Astrocyte (in vitro differentiated cells and primary cell): ENCODE measurements at regions not wholly inside any gene's neighbourhood (a gene's known extent, or its start where the extent isn't known, plus 50 kb on each side); places are given as distances from the start of the nearest gene placed in this dataset.

Experiments used
- DNase-seq: peaks from one replicate; pipeline ENCODE4 v3.0.0-alpha.2; 2010; ENCODE audit warnings: low read depth
- FAIRE-seq: peaks from 2 replicates; lab custom pipeline; 2011; peaks lifted over from hg19 to GRCh38; lab: Jason Lieb, UNC
- H2AFZ ChIP-seq: 2 replicates; pipeline ENCODE4 v1.6.0; 2012; ENCODE audit warnings: low read depth, low read length, inconsistent platforms
- H3K27ac ChIP-seq: 2 replicates; pipeline ENCODE4 v1.5.1; 2011; ENCODE audit warnings: low read depth, low read length, inconsistent platforms
- H3K27me3 ChIP-seq: 2 replicates; pipeline ENCODE4 v1.6.0; 2011; ENCODE audit warnings: low read length, inconsistent platforms; ENCODE audit not compliant: insufficient read depth
- H3K36me3 ChIP-seq: 2 replicates; pipeline ENCODE4 v1.5.1; 2011; ENCODE audit warnings: low read length, inconsistent platforms; ENCODE audit not compliant: insufficient read depth
- H3K4me1 ChIP-seq: 2 replicates; pipeline ENCODE4 v1.5.1; 2011; ENCODE audit warnings: low read length, inconsistent platforms; ENCODE audit not compliant: insufficient read depth
- H3K4me2 ChIP-seq: 2 replicates; pipeline ENCODE4 v1.6.0; 2012; ENCODE audit warnings: low read length, inconsistent platforms
- H3K4me3 ChIP-seq: 2 replicates; pipeline ENCODE4 v1.5.1; 2011; ENCODE audit warnings: low read depth, mild to moderate bottlenecking, low read length, inconsistent platforms; ENCODE audit not compliant: insufficient read depth
- H3K79me2 ChIP-seq: 2 replicates; pipeline ENCODE4 v1.6.0; 2012; ENCODE audit warnings: mild to moderate bottlenecking, low read length, inconsistent platforms; ENCODE audit not compliant: insufficient read depth
- H3K9ac ChIP-seq: 2 replicates; pipeline ENCODE4 v1.6.0; 2012; ENCODE audit warnings: mild to moderate bottlenecking, low read length, inconsistent platforms
- H3K9me3 ChIP-seq: 2 replicates; pipeline ENCODE4 v1.5.1; 2012; ENCODE audit warnings: low read depth, mild to moderate bottlenecking, low read length, inconsistent platforms; ENCODE audit not compliant: insufficient read depth
- H4K20me1 ChIP-seq: 2 replicates; pipeline ENCODE4 v1.6.0; 2012; ENCODE audit warnings: low read length, inconsistent platforms; ENCODE audit not compliant: insufficient read depth
- H3K27ac Mint-ChIP-seq: one replicate; pipeline ENCODE4 v1.8.0; 2021; ENCODE audit warnings: mild to moderate bottlenecking, mixed read lengths; ENCODE audit not compliant: unreplicated experiment
- H3K27me3 Mint-ChIP-seq: one replicate; pipeline ENCODE4 v1.8.0; 2021; ENCODE audit warnings: low read depth, mixed read lengths; ENCODE audit not compliant: unreplicated experiment
- H3K36me3 Mint-ChIP-seq: one replicate; pipeline ENCODE4 v1.8.0; 2021; ENCODE audit warnings: low read depth, mixed read lengths; ENCODE audit not compliant: unreplicated experiment
- H3K4me1 Mint-ChIP-seq: one replicate; pipeline ENCODE4 v1.8.0; 2021; ENCODE audit warnings: low read depth, mixed read lengths; ENCODE audit not compliant: unreplicated experiment
- H3K4me3 Mint-ChIP-seq: one replicate; pipeline ENCODE4 v1.8.0; 2021; ENCODE audit warnings: mild to moderate bottlenecking, moderate library complexity, mixed read lengths; ENCODE audit not compliant: unreplicated experiment
- H3K9me3 Mint-ChIP-seq: one replicate; pipeline ENCODE4 v1.8.0; 2021; ENCODE audit warnings: mild to moderate bottlenecking, mixed read lengths; ENCODE audit not compliant: unreplicated experiment
- CTCF ChIP-seq: IDR thresholded peaks from 2 replicates; pipeline ENCODE4 v1.5.1; 2011; ENCODE audit warnings: low read depth, mild to moderate bottlenecking, inconsistent platforms, low read length, moderate library complexity; ENCODE audit not compliant: insufficient read depth
- EZH2 ChIP-seq: IDR thresholded peaks from 2 replicates; pipeline ENCODE4 v1.6.1; 2012; ENCODE audit warnings: mild to moderate bottlenecking, low read length, inconsistent platforms; ENCODE audit not compliant: insufficient read depth

GRCh38 chr2:128602038-128602698, 283.5 kb upstream of the HS6ST1 start:
- H3K4me2 ChIP-seq: no peak overlapping the region
- no peaks in the 10 kb centered on the region for H4K20me1 ChIP-seq
- H3K27me3 ChIP-seq: no peaks in the 10 kb centered on the region
- DNase-seq: no peak
- no peaks in the 10 kb centered on the region for H3K36me3 ChIP-seq
- no peak overlapping the region for H2AFZ ChIP-seq
- Mint-ChIP-seq H3K4me1 (no peaks in the 10 kb centered on the region), H3K27me3 (peaks cover 14% of the 10 kb centered on the region), H3K36me3 (no peaks in the 10 kb centered on the region), H3K4me3 (no peak overlapping the region), H3K27ac (no peak overlapping the region), H3K9me3 (no peaks in the 10 kb centered on the region)
- no peak overlapping the region for H3K4me3 ChIP-seq
- no peaks in the 10 kb centered on the region for H3K4me1 ChIP-seq
- H3K27ac ChIP-seq: no peak overlapping the region
- no peak overlapping the region for H3K9ac ChIP-seq
- H3K79me2 ChIP-seq: no peaks in the 10 kb centered on the region
- no peaks in the 10 kb centered on the region for H3K9me3 ChIP-seq
- TF ChIP-seq CTCF: no peak
- no peak for TF ChIP-seq EZH2
- no peak for FAIRE-seq

- Mint-ChIP-seq H3K36me3 (no peaks in the 10 kb centered on the region), H3K4me3 (no peak overlapping the region), H3K27me3 (peaks cover 19% of the 10 kb centered on the region), H3K27ac (no peak overlapping the region), H3K9me3 (no peaks in the 10 kb centered on the region), H3K4me1 (no peaks in the 10 kb centered on the region)
- H3K79me2 ChIP-seq: no peaks in the 10 kb centered on the region
- no peaks in the 10 kb centered on the region for H3K27me3 ChIP-seq
- no peak overlapping the region for H3K4me2 ChIP-seq
- DNase-seq: no peak
- H4K20me1 ChIP-seq: no peaks in the 10 kb centered on the region
- no peaks in the 10 kb centered on the region for H3K4me1 ChIP-seq
- H3K9ac ChIP-seq: no peak overlapping the region
- H3K36me3 ChIP-seq: no peaks in the 10 kb centered on the region
- TF ChIP-seq EZH2 (no peak), CTCF (no peak)
- no peak for FAIRE-seq
- H3K4me3 ChIP-seq: no peak overlapping the region
- no peak overlapping the region for H2AFZ ChIP-seq
- H3K27ac ChIP-seq: no peak overlapping the region
- no peaks in the 10 kb centered on the region for H3K9me3 ChIP-seq
These were observed 284.0 kb upstream of the HS6ST1 start for GRCh38 chr2:128602699-128603101.

- no peak for DNase-seq
- Histone ChIP-seq H3K9me3 (no peaks in the 10 kb centered on the region), H3K79me2 (no peaks in the 10 kb centered on the region), H3K4me3 (no peak overlapping the region), H3K36me3 (no peaks in the 10 kb centered on the region), H3K4me2 (no peak overlapping the region), H4K20me1 (no peaks in the 10 kb centered on the region), H3K27ac (no peak overlapping the region), H2AFZ (no peak overlapping the region), H3K27me3 (no peaks in the 10 kb centered on the region), H3K4me1 (peaks cover 2% of the 10 kb centered on the region), H3K9ac (no peak overlapping the region)
- no peaks in the 10 kb centered on the region for H3K4me1 Mint-ChIP-seq
- FAIRE-seq: no peak
- H3K4me3 Mint-ChIP-seq: no peak overlapping the region
- TF ChIP-seq EZH2 (no peak), CTCF (no peak)
- H3K27me3 Mint-ChIP-seq: peaks cover 20% of the 10 kb centered on the region
- H3K9me3 Mint-ChIP-seq: no peaks in the 10 kb centered on the region
- no peaks in the 10 kb centered on the region for H3K36me3 Mint-ChIP-seq
- H3K27ac Mint-ChIP-seq: no peak overlapping the region
These were observed 284.8 kb upstream of the HS6ST1 start for GRCh38 chr2:128603411-128603924.
